GM12874 (cell line): ENCODE measurements at regions not wholly inside any gene's neighbourhood (a gene's known extent, or its start where the extent isn't known, plus 50 kb on each side); places are given as distances from the start of the nearest gene placed in this dataset.

Experiments used
- TF ChIP-seq, protein P1 (sequence below): IDR thresholded peaks from 2 replicates; pipeline ENCODE4 v1.5.1; 2011; ENCODE audit warnings: low read depth, mild to moderate bottlenecking, control low read depth, low read length, moderate library complexity; ENCODE audit not compliant: insufficient read depth

DNA sequence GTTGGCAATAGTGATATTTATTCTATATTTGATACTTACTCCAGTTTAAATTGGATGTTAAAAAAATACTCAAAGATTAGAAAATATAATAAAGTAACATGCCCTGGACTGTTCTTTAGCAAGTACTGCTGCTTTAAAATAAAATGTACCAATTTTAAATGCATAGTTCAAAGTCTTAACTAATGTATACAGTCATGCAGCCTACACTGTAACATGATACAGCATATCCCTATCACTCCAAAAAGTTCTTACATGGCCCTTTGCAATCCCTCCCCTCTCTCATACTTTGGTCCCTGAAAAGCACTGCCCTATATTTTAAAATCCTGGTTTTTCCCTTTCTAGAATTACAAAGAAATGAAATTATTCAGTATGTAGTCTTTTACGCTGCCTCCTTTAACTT, 726.6 kb downstream of the LTN1 start:
- TF ChIP-seq, protein P1, sequence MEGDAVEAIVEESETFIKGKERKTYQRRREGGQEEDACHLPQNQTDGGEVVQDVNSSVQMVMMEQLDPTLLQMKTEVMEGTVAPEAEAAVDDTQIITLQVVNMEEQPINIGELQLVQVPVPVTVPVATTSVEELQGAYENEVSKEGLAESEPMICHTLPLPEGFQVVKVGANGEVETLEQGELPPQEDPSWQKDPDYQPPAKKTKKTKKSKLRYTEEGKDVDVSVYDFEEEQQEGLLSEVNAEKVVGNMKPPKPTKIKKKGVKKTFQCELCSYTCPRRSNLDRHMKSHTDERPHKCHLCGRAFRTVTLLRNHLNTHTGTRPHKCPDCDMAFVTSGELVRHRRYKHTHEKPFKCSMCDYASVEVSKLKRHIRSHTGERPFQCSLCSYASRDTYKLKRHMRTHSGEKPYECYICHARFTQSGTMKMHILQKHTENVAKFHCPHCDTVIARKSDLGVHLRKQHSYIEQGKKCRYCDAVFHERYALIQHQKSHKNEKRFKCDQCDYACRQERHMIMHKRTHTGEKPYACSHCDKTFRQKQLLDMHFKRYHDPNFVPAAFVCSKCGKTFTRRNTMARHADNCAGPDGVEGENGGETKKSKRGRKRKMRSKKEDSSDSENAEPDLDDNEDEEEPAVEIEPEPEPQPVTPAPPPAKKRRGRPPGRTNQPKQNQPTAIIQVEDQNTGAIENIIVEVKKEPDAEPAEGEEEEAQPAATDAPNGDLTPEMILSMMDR = no peak

DNA sequence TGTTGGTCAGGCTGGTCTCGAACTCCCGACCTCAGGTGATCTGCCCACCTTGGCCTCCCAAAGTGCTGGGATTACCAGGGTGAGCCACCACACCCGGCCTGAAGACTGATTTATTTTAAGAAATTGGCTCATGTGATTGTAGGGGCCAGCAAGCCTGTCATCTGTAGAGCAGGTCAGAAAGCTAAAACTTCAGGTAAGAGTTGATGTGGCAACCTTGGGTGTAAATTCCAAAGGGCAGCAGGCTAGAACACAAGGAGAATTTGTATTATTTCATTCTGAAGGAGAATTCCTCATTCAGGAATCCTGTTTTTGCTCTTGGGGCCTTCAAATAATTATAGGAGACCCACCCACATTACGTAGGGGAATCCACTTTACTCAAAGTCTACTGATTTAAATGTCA, 728.7 kb downstream of the LTN1 start:
- TF ChIP-seq, protein P1 = no peak

DNA sequence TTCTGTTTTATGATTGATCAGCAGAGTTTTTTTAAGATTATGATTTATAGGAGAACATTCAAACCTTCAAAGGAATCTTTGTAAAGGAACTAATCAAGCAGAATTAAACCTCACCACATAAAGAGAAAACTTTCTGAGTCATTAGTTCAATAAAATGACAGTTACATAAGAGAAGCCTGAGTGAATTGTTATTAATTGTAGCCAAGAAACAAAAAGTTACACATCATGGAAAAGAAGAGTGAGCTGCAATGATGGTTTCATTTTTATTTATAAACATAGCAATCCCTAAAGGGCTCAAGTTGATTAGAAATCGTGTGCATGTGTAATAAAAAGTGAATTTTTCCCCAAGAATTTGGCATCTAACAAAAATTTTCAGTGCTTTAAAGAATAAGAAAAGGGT, 731.4 kb downstream of the LTN1 start:
- TF ChIP-seq, protein P1 = no peak

DNA sequence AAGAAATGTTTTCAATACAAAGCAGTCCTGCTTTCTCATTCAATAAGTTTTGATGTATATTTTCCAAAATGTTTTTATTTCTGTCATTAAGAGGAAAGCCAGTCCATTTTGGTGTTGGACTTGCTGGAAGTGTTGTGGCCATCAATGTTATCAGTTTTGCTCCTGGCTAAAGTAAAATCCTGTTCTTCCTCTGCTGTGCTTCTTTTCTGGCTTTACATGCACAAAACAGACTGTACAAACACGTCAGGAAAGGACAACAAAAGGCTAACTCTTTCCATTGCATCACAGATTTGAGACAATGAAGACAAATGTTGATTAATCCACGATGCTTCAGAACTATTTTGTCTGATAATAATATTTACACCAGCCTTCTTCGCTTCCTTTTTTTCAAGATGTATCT, 735.4 kb downstream of the LTN1 start:
- TF ChIP-seq, protein P1 = no peak

DNA sequence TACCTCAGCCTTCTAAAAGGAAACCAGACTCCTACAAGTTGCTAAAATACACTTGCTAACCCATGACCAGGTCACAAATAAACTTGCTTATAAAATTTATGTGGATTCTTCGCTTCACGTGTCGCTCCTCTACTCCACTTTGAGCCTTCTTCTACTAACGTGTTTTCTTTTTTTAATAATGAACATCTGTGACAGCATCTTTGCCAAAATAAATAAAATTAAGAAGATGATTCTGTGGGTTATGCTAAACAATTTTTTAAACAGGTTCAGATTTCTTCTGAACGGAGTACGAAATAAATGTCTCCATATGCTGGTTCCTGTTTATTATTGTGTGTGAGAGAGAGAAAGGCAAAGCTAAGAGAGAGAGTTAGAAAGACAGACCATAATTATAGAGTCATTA, 735.8 kb downstream of the LTN1 start:
- TF ChIP-seq, protein P1 = no peak

DNA sequence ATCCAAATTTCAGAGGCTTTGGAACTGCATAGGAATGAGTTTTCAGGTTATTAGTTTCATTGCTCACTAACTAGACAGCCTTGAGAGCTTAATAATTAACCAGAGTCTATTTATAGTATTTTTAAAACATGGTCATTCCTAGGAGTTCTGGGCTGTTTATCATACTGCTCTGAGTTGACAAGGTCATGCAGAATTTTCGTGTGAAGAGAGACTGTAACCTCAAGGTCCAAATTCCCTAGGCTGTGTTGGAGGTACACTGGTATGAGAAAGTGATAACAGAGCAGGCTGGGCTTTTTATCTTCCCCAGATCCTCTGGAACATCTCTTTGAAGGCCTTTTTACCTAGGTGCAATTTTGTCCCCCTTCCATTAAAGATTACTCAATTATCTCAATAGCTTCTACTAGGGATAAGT, 736.3 kb downstream of the LTN1 start:
- TF ChIP-seq, protein P1 = no peak

DNA sequence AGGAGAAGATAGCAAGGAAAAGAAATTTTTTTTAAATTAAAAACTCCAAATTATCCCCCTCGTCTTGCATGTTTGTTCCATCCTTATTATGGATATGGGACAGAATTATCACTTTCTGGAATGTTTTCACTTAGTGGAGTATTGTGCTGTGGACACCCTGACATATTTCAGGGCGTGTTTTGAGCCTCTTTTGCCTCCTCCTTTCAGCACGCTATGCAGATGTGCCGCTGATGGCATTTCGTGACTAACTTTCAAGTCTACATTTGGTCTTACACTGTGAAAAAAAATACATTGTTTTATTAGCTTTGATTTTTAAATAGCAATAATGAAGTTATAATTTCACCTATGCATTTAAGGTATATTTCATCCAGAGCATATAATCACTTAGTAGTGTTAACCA, 738.7 kb downstream of the LTN1 start:
- TF ChIP-seq, protein P1 = no peak

DNA sequence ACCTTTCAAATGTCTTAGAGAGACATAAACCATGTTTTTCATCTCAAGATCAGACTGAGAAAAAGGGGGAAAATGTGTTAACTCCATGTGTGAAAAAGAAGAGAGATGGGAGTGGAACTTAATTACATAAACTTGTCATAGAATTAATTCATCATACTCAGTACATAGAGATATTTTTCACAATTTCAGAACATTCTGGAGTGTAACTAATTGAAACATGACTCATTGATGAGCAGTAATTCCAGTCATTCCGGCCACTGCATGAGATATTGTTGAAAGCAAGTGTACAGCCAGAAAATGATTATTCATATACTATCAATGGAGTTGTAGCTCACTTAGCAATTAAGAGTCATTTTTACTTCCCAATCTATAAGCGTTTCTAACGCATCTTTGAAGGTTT, 739.3 kb downstream of the LTN1 start:
- TF ChIP-seq, protein P1 = no peak
